CD4-positive, alpha-beta T cell treated with Interleukin-6 for 4 hours (primary cell): ENCODE measurements at regions not wholly inside any gene's neighbourhood (a gene's known extent, or its start where the extent isn't known, plus 50 kb on each side); places are given as distances from the start of the nearest gene placed in this dataset.

Experiments used
- DNase-seq: peaks from one replicate; pipeline ENCODE4 v3.0.0-alpha.2; 2020; ENCODE audit warnings: mixed read lengths

- peak; percentile 81 for DNase-seq
These were observed 136.8 kb upstream of the CCDC54 start for GRCh38 chr3:107240183-107241091.

GRCh38 chr3:107241217-107241616 is 136.0 kb upstream of the CCDC54 start:
- peak; percentile 7 for DNase-seq

GRCh38 chr3:107242579-107242978 is 134.7 kb upstream of the CCDC54 start:
- no peak for DNase-seq

- no peak for DNase-seq
These were observed 130.1 kb upstream of the CCDC54 start for GRCh38 chr3:107247116-107247515.

- DNase-seq = no peak
These were observed 128.1 kb upstream of the CCDC54 start for GRCh38 chr3:107249132-107249531.

- DNase-seq = no peak
These were observed 127.0 kb upstream of the CCDC54 start for GRCh38 chr3:107250221-107250620.

- no peak for DNase-seq
These were observed 125.4 kb upstream of the CCDC54 start for GRCh38 chr3:107251819-107252218.

GRCh38 chr3:107256963-107257362 is 120.3 kb upstream of the CCDC54 start:
- no peak for DNase-seq

GRCh38 chr3:107258300-107258699 is 118.9 kb upstream of the CCDC54 start:
- DNase-seq = no peak

GRCh38 chr3:107260207-107260606 is 117.0 kb upstream of the CCDC54 start:
- no peak for DNase-seq

GRCh38 chr3:107263269-107264021 is 113.8 kb upstream of the CCDC54 start:
- DNase-seq = no peak

GRCh38 chr3:107264888-107265287 is 112.4 kb upstream of the CCDC54 start:
- DNase-seq = no peak

GRCh38 chr3:107265526-107265925 is 111.7 kb upstream of the CCDC54 start:
- DNase-seq = no peak

- no peak for DNase-seq
These were observed 108.8 kb upstream of the CCDC54 start for GRCh38 chr3:107268469-107268868.

- DNase-seq = no peak
These were observed 108.1 kb upstream of the CCDC54 start for GRCh38 chr3:107269136-107269535.

GRCh38 chr3:107271787-107272387 is 105.4 kb upstream of the CCDC54 start:
- no peak for DNase-seq

GRCh38 chr3:107272471-107272870 is 104.8 kb upstream of the CCDC54 start:
- DNase-seq = no peak

GRCh38 chr3:107272885-107273284 is 104.4 kb upstream of the CCDC54 start:
- no peak for DNase-seq

- no peak for DNase-seq
These were observed 103.5 kb upstream of the CCDC54 start for GRCh38 chr3:107273771-107274170.

- DNase-seq = no peak
These were observed 101.7 kb upstream of the CCDC54 start for GRCh38 chr3:107275511-107275910.

- no peak for DNase-seq
These were observed 93.3 kb upstream of the CCDC54 start for GRCh38 chr3:107283948-107284347.

- DNase-seq = no peak
These were observed 92.6 kb upstream of the CCDC54 start for GRCh38 chr3:107284612-107285011.

- no peak for DNase-seq
These were observed 92.0 kb upstream of the CCDC54 start for GRCh38 chr3:107285197-107285596.

GRCh38 chr3:107289354-107289753 is 87.9 kb upstream of the CCDC54 start:
- DNase-seq = no peak
